HL-60 (cell line): ENCODE measurements at regions not wholly inside any gene's neighbourhood (a gene's known extent, or its start where the extent isn't known, plus 50 kb on each side); places are given as distances from the start of the nearest gene placed in this dataset.

Experiments
- DNase-seq, 2 experiments: peaks; one replicate each; pipeline ENCODE4 v3.0.0-alpha.2; 2010 to 2020; ENCODE audit warnings: low read depth in 1 of 2, low spot score in 1 of 2
- H3K27ac ChIP-seq: fragments of 250-450 bp; sonication (Bioruptor Pico); replicated peaks from 2 replicates; pipeline ENCODE4 v1.5.1; 2020; ENCODE audit warnings: mild to moderate bottlenecking, moderate library complexity
- H3K27me3 ChIP-seq: fragments of 250-450 bp; sonication (Bioruptor Pico); 2 replicates; pipeline ENCODE4 v1.5.1; 2021; ENCODE audit warnings: mild to moderate bottlenecking, moderate library complexity; ENCODE audit not compliant: insufficient read depth, poor library complexity, severe bottlenecking
- H3K4me3 ChIP-seq: replicated peaks from 2 replicates; pipeline ENCODE4 v1.5.1; 2011; ENCODE audit warnings: mild to moderate bottlenecking, control low read depth, low read length; ENCODE audit not compliant: insufficient read depth
- GABPA ChIP-seq: IDR thresholded peaks from 2 replicates; pipeline ENCODE4 v1.6.1; 2012; ENCODE audit warnings: low read depth
- POLR2AphosphoS5 ChIP-seq: IDR thresholded peaks from 2 replicates; pipeline ENCODE4 v1.6.1; 2012; ENCODE audit warnings: low read depth
- SPI1 ChIP-seq: IDR thresholded peaks from 2 replicates; pipeline ENCODE4 v1.6.1; 2012; ENCODE audit warnings: low read depth, mild to moderate bottlenecking, borderline replicate concordance
- TF ChIP-seq, protein P1 (sequence below): IDR thresholded peaks from 2 replicates; pipeline ENCODE4 v1.6.1; 2012; ENCODE audit warnings: low read depth; ENCODE audit not compliant: insufficient replicate concordance
- TF ChIP-seq, protein P2 (sequence below): IDR thresholded peaks from one replicate; pipeline ENCODE4 v1.5.1; 2011; ENCODE audit warnings: low read length, control low read depth, inconsistent platforms; ENCODE audit not compliant: insufficient read depth

DNA sequence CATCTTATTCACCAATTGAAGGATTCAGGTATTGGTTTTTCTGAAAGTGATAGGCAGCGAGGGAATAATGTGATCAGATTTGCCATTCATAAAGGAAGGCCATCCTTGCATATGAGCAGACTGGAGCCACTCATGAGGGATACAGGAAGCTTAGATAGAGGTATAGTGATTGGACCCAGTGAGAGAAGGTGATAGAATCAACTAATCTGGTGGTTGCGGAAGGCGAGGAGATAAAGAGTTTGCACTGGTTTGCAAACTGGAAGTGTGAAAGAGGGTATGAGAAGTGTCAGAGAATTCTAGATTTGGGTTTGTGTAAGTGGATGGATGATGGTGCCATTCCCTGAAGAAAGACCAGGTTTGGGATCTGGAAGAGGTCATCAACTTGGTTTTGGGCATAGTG, 57.3 kb upstream of the RASGEF1B start:
- TF ChIP-seq, protein P1, sequence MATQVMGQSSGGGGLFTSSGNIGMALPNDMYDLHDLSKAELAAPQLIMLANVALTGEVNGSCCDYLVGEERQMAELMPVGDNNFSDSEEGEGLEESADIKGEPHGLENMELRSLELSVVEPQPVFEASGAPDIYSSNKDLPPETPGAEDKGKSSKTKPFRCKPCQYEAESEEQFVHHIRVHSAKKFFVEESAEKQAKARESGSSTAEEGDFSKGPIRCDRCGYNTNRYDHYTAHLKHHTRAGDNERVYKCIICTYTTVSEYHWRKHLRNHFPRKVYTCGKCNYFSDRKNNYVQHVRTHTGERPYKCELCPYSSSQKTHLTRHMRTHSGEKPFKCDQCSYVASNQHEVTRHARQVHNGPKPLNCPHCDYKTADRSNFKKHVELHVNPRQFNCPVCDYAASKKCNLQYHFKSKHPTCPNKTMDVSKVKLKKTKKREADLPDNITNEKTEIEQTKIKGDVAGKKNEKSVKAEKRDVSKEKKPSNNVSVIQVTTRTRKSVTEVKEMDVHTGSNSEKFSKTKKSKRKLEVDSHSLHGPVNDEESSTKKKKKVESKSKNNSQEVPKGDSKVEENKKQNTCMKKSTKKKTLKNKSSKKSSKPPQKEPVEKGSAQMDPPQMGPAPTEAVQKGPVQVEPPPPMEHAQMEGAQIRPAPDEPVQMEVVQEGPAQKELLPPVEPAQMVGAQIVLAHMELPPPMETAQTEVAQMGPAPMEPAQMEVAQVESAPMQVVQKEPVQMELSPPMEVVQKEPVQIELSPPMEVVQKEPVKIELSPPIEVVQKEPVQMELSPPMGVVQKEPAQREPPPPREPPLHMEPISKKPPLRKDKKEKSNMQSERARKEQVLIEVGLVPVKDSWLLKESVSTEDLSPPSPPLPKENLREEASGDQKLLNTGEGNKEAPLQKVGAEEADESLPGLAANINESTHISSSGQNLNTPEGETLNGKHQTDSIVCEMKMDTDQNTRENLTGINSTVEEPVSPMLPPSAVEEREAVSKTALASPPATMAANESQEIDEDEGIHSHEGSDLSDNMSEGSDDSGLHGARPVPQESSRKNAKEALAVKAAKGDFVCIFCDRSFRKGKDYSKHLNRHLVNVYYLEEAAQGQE = no peak
- no peak for TF ChIP-seq GABPA
- TF ChIP-seq, protein P2, sequence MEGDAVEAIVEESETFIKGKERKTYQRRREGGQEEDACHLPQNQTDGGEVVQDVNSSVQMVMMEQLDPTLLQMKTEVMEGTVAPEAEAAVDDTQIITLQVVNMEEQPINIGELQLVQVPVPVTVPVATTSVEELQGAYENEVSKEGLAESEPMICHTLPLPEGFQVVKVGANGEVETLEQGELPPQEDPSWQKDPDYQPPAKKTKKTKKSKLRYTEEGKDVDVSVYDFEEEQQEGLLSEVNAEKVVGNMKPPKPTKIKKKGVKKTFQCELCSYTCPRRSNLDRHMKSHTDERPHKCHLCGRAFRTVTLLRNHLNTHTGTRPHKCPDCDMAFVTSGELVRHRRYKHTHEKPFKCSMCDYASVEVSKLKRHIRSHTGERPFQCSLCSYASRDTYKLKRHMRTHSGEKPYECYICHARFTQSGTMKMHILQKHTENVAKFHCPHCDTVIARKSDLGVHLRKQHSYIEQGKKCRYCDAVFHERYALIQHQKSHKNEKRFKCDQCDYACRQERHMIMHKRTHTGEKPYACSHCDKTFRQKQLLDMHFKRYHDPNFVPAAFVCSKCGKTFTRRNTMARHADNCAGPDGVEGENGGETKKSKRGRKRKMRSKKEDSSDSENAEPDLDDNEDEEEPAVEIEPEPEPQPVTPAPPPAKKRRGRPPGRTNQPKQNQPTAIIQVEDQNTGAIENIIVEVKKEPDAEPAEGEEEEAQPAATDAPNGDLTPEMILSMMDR = no peak
- no peak for TF ChIP-seq POLR2AphosphoS5
- no peak for TF ChIP-seq SPI1
- DNase-seq = no peak
- Histone ChIP-seq H3K27me3 (no peaks in the 10 kb centered on the region), H3K27ac (no peak overlapping the region), H3K4me3 (no peak overlapping the region)

DNA sequence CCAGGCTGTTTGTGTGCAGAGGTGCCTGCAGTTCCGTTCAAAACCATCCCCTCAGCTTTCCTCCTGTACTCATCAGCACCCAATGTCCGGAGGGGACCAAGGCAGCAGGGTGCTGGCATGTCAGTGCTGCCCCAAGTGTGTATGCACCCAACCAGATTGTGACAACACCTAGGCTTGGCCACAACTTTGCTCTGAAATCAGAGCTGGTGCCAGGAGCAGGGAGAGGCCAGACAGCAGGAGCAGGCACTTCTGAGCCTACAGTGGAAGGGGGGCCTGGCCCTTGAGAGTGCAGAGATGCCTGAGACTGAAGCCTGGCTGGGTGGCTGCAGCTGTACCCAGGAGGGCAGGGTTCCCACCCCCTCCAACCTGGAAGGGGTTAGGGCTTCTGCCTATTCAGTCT, 56.5 kb upstream of the RASGEF1B start:
- no peak overlapping the region for H3K27ac ChIP-seq
- no peaks in the 10 kb centered on the region for H3K27me3 ChIP-seq
- DNase-seq = no peak
- TF ChIP-seq SPI1 (no peak), POLR2AphosphoS5 (no peak)
- TF ChIP-seq, protein P1 = no peak
- H3K4me3 ChIP-seq = no peak overlapping the region

DNA sequence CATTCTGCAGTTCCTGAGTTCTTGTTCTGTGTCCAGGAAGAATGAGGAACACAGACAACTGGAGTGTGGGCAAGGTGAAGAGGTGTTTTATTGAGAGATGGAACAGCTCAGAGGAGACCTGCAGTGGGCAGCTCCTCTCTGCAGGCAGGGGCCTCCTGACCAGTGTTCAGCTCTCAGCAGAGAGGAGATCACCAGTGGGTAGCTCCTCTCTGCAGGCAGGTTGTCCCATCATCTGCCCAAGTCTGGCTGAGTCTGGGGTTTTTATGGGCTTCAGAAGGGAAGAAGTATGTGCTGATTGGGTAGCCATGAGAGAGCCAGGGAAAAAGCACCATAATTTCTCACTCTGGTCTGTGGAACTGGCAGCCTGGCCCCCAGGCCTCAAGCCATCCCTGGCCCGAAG, 56.0 kb upstream of the RASGEF1B start:
- H3K27ac ChIP-seq = no peak overlapping the region
- H3K4me3 ChIP-seq = no peak overlapping the region
- no peak for DNase-seq

More for the DNA sequence above, 56.0 kb upstream of the RASGEF1B start:
- H3K27me3 ChIP-seq = no peaks in the 10 kb centered on the region
- no peak for TF ChIP-seq SPI1
- TF ChIP-seq GABPA = no peak
- TF ChIP-seq, protein P2 = no peak
- TF ChIP-seq, protein P1 = no peak
- TF ChIP-seq POLR2AphosphoS5 = no peak
